ENCODE measurements at regions not wholly inside any gene's neighbourhood (a gene's known extent, or its start where the extent isn't known, plus 50 kb on each side); places are given as distances from the start of the nearest gene placed in this dataset.

- H3F3A ChIP-seq (ENCODE audit: insufficient read depth) = no peaks in the 10 kb centered on the region
- no peak overlapping the region for H2AFZ ChIP-seq (ENCODE audit: low read depth, low read length, severe bottlenecking)
- H4K20me1 ChIP-seq (ENCODE audit: low read depth, low read length) = no peaks in the 10 kb centered on the region
- H3K27me3 ChIP-seq (ENCODE audit: low read length) = no peaks in the 10 kb centered on the region
- H3K27ac ChIP-seq (ENCODE audit: low read depth, low read length) = no peak overlapping the region
- H3K36me3 ChIP-seq (ENCODE audit: low read length) = no peaks in the 10 kb centered on the region
- TF ChIP-seq EZH2phosphoT487 (conservative IDR thresholded peaks at IDR 0.05; ENCODE audit: low read length) = no peak
- no peak for TF ChIP-seq CTCF (IDR thresholded peaks at IDR 0.05; ENCODE audit: insufficient read depth, low read length, poor library complexity, severe bottlenecking)
- no peaks in the 10 kb centered on the region for H3K9me3 ChIP-seq (ENCODE audit: insufficient read depth, low read length)
- no peaks in the 10 kb centered on the region for H3K79me2 ChIP-seq (ENCODE audit: insufficient read depth, low read length)
- H3K9ac ChIP-seq (ENCODE audit: low read length) = no peak overlapping the region
- no peak overlapping the region for H3K4me3 ChIP-seq (ENCODE audit: insufficient read depth, low read length, poor library complexity, severe bottlenecking)
- H3K9me2 ChIP-seq (replicated peaks; ENCODE audit: insufficient read depth, low read length) = no peaks in the 10 kb centered on the region
- H3K4me2 ChIP-seq (ENCODE audit: low read depth, low read length, poor library complexity, severe bottlenecking) = no peak overlapping the region
These were observed 391.9 kb upstream of the TNRC6C start for GRCh38 chr17:77566566-77567138.

- Histone ChIP-seq H3K4me2 (ENCODE audit: low read depth, low read length, poor library complexity, severe bottlenecking) (no peak overlapping the region), H3K9ac (ENCODE audit: low read length) (no peak overlapping the region), H3K4me3 (ENCODE audit: insufficient read depth, low read length, poor library complexity, severe bottlenecking) (no peak overlapping the region), H4K20me1 (ENCODE audit: low read depth, low read length) (no peaks in the 10 kb centered on the region), H2AFZ (ENCODE audit: low read depth, low read length, severe bottlenecking) (no peak overlapping the region), H3F3A (ENCODE audit: insufficient read depth) (no peaks in the 10 kb centered on the region), H3K9me2 (replicated peaks; ENCODE audit: insufficient read depth, low read length) (no peaks in the 10 kb centered on the region), H3K27me3 (ENCODE audit: low read length) (no peaks in the 10 kb centered on the region), H3K79me2 (ENCODE audit: insufficient read depth, low read length) (no peaks in the 10 kb centered on the region), H3K36me3 (ENCODE audit: low read length) (no peaks in the 10 kb centered on the region), H3K9me3 (ENCODE audit: insufficient read depth, low read length) (no peaks in the 10 kb centered on the region), H3K27ac (ENCODE audit: low read depth, low read length) (no peak overlapping the region)
- no peak for TF ChIP-seq CTCF (IDR thresholded peaks at IDR 0.05; ENCODE audit: insufficient read depth, low read length, poor library complexity, severe bottlenecking)
- no peak for TF ChIP-seq EZH2phosphoT487 (conservative IDR thresholded peaks at IDR 0.05; ENCODE audit: low read length)
These were observed 390.0 kb upstream of the TNRC6C start for GRCh38 chr17:77568540-77568939.

- TF ChIP-seq EZH2phosphoT487 (conservative IDR thresholded peaks at IDR 0.05; ENCODE audit: low read length) = no peak
- no peak for TF ChIP-seq CTCF (IDR thresholded peaks at IDR 0.05; ENCODE audit: insufficient read depth, low read length, poor library complexity, severe bottlenecking)
These were observed 388.5 kb upstream of the TNRC6C start for GRCh38 chr17:77569846-77570564.

More at GRCh38 chr17:77569846-77570564, 388.5 kb upstream of the TNRC6C start:
- Histone ChIP-seq H3K9me3 (ENCODE audit: insufficient read depth, low read length) (no peaks in the 10 kb centered on the region), H4K20me1 (ENCODE audit: low read depth, low read length) (no peaks in the 10 kb centered on the region), H2AFZ (ENCODE audit: low read depth, low read length, severe bottlenecking) (no peak overlapping the region), H3K79me2 (ENCODE audit: insufficient read depth, low read length) (no peaks in the 10 kb centered on the region), H3F3A (ENCODE audit: insufficient read depth) (no peaks in the 10 kb centered on the region), H3K27ac (ENCODE audit: low read depth, low read length) (no peak overlapping the region), H3K4me2 (ENCODE audit: low read depth, low read length, poor library complexity, severe bottlenecking) (no peak overlapping the region), H3K27me3 (ENCODE audit: low read length) (no peaks in the 10 kb centered on the region), H3K9me2 (replicated peaks; ENCODE audit: insufficient read depth, low read length) (no peaks in the 10 kb centered on the region), H3K4me3 (ENCODE audit: insufficient read depth, low read length, poor library complexity, severe bottlenecking) (no peak overlapping the region), H3K9ac (ENCODE audit: low read length) (no peak overlapping the region), H3K36me3 (ENCODE audit: low read length) (no peaks in the 10 kb centered on the region)
